Skeletal muscle tissue (tissue), 3 donors: ENCODE measurements at regions not wholly inside any gene's neighbourhood (a gene's known extent, or its start where the extent isn't known, plus 50 kb on each side); places are given as distances from the start of the nearest gene placed in this dataset.
"Not testable (repeated sequence)": the region's sequence is repeated elsewhere in the genome, so short reads cannot be mapped to it uniquely, and the experiment has no call there.

Experiments used
- H3K27ac ChIP-seq: one replicate; pipeline ENCODE4 v1.7.0; 2013; ENCODE audit warnings: mild to moderate bottlenecking, low read depth, low read length, inconsistent platforms
- H3K27me3 ChIP-seq, 3 donors: one replicate each; pipeline ENCODE4 v1.7.0; 2013; ENCODE audit warnings: low read length in 3 of 3; ENCODE audit not compliant: control insufficient read depth in 3 of 3, insufficient read depth in 3 of 3
- H3K36me3 ChIP-seq, 3 donors: one replicate each; pipeline ENCODE4 v1.7.0; 2013; ENCODE audit warnings: low read length in 3 of 3; ENCODE audit not compliant: control insufficient read depth in 3 of 3, insufficient read depth in 3 of 3
- H3K4me1 ChIP-seq, 3 donors: one replicate each; pipeline ENCODE4 v1.7.0; 2013; ENCODE audit warnings: low read length in 3 of 3, mild to moderate bottlenecking in 3 of 3; ENCODE audit not compliant: control insufficient read depth in 3 of 3, insufficient read depth in 3 of 3
- H3K4me3 ChIP-seq, 3 donors: one replicate each; pipeline ENCODE4 v1.7.0; 2013; ENCODE audit warnings: low read length in 3 of 3
- H3K9ac ChIP-seq, 3 donors: one replicate each; pipeline ENCODE4 v1.7.0; 2013; ENCODE audit warnings: low read length in 3 of 3, mild to moderate bottlenecking in 3 of 3, moderate library complexity in 2 of 3, low read depth in 1 of 3
- H3K9me3 ChIP-seq, 3 donors: one replicate each; pipeline ENCODE4 v1.7.0; 2013; ENCODE audit warnings: low read length in 3 of 3; ENCODE audit not compliant: control insufficient read depth in 3 of 3
- donor health status: Osteomylitis.

- H3K27ac ChIP-seq: peak overlapping the region; percentile 29
- no peaks in the 10 kb centered on the region for H3K9me3 ChIP-seq
- no peak overlapping the region for H3K4me3 ChIP-seq
- H3K9ac ChIP-seq: no peak overlapping the region
- no peaks in the 10 kb centered on the region for H3K36me3 ChIP-seq
- no peaks in the 10 kb centered on the region for H3K27me3 ChIP-seq
- peaks cover 6 to 17% (median 8%) of the 10 kb centered on the region in 3 donors for H3K4me1 ChIP-seq
Observed at GRCh38 chr10:35824704-35825103, 182.6 kb upstream of the FZD8 start.

DNA sequence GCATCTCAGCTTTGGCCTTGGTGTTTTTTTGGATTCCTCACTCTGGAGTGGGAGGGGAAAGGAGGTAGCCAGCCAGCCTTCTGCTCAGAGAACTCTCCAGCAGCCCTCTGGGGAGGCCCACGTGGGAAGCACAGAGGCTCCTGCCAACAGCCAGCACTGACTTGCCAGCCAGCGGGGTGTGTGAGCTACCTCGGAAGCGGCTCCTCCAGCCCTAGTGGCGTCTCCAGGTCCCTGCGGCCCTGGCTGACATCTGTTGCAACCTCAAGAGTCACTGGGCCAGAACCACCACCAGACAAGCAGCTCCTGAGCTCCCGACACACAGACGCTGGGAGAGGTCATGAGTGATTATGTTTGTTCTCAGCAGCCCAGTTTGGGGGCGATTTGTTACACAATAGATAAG lies 180.2 kb upstream of the FZD8 start:
- no peaks in the 10 kb centered on the region for H3K36me3 ChIP-seq
- no peaks in the 10 kb centered on the region for H3K27me3 ChIP-seq
- H3K4me1 ChIP-seq: peaks cover 6 to 17% (median 8%) of the 10 kb centered on the region in 3 donors
- no peak overlapping the region for H3K4me3 ChIP-seq
- no peaks in the 10 kb centered on the region for H3K9me3 ChIP-seq
- no peak overlapping the region for H3K9ac ChIP-seq
- no peak overlapping the region for H3K27ac ChIP-seq

DNA sequence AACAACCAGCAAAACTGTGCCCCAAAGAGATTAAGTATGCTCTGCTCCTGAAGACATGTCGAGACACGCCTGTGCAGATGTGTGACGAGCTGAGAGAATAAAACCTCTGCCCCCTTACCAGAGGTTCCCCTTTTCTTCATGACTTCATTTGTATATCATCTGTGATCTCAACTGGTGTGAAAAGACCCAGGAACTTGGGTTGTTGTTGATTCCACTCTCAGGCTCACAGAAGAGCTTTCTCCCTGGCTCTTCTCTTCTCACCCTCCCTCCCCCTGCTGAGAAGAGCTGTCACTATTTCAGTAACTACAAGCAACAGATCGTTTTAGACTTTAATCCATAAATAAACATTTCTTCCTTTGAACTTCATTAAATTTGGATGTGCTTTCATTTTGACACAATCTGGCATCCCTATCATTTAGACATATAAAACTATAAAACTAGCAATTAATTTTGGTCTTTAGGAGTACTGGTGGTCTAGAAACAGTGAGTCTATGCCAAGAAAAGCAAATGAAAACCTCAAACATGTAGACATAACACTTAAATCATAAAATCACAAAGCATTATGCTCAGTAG lies 179.3 kb upstream of the FZD8 start:
- H3K36me3 ChIP-seq: no peaks in the 10 kb centered on the region
- H3K9me3 ChIP-seq: no peaks in the 10 kb centered on the region
- no peak overlapping the region for H3K27ac ChIP-seq
- no peak overlapping the region for H3K4me3 ChIP-seq
- no peak overlapping the region for H3K9ac ChIP-seq
- no peaks in the 10 kb centered on the region for H3K27me3 ChIP-seq
- peaks cover 6 to 17% (median 8%) of the 10 kb centered on the region in 3 donors for H3K4me1 ChIP-seq

GRCh38 chr10:35819736-35820135 lies 177.6 kb upstream of the FZD8 start:
- Histone ChIP-seq H3K4me3 (no peak overlapping the region), H3K9me3 (no peaks in the 10 kb centered on the region), H3K27ac (no peak overlapping the region), H3K27me3 (no peaks in the 10 kb centered on the region), H3K36me3 (no peaks in the 10 kb centered on the region), H3K4me1 (peaks cover 6 to 17% (median 8%) of the 10 kb centered on the region in 3 donors), H3K9ac (no peak overlapping the region)

- H3K4me1 ChIP-seq: peaks cover 6 to 17% (median 8%) of the 10 kb centered on the region in 3 donors
- no peaks in the 10 kb centered on the region for H3K27me3 ChIP-seq
- no peak overlapping the region for H3K4me3 ChIP-seq
- no peaks in the 10 kb centered on the region for H3K9me3 ChIP-seq
- no peak overlapping the region for H3K9ac ChIP-seq
- no peaks in the 10 kb centered on the region for H3K36me3 ChIP-seq
- no peak overlapping the region for H3K27ac ChIP-seq
Observed at GRCh38 chr10:35819011-35819410, 176.9 kb upstream of the FZD8 start.

- peaks cover 4 to 16% (median 5%) of the 10 kb centered on the region in 3 donors for H3K4me1 ChIP-seq
- H3K27ac ChIP-seq, H3K4me3 ChIP-seq, H3K9ac ChIP-seq, H3K9me3 ChIP-seq, H3K27me3 ChIP-seq, H3K36me3 ChIP-seq: not testable (repeated sequence)
Observed at GRCh38 chr10:35817109-35817508, 175.0 kb upstream of the FZD8 start.

- Histone ChIP-seq H3K9ac (no peak overlapping the region), H3K4me3 (no peak overlapping the region), H3K36me3 (no peaks in the 10 kb centered on the region), H3K27ac (no peak overlapping the region), H3K4me1 (no peaks in the 10 kb centered on the region), H3K27me3 (no peaks in the 10 kb centered on the region), H3K9me3 (no peaks in the 10 kb centered on the region)
Observed at GRCh38 chr10:35813219-35813618, 171.1 kb upstream of the FZD8 start.

GRCh38 chr10:35808344-35808743 lies 166.2 kb upstream of the FZD8 start:
- no peaks in the 10 kb centered on the region for H3K9me3 ChIP-seq
- no peak overlapping the region for H3K9ac ChIP-seq
- H3K4me1 ChIP-seq: no peaks in the 10 kb centered on the region
- H3K36me3 ChIP-seq: no peaks in the 10 kb centered on the region
- H3K27ac ChIP-seq: no peak overlapping the region
- H3K4me3 ChIP-seq: no peak overlapping the region
- H3K27me3 ChIP-seq: no peaks in the 10 kb centered on the region

DNA sequence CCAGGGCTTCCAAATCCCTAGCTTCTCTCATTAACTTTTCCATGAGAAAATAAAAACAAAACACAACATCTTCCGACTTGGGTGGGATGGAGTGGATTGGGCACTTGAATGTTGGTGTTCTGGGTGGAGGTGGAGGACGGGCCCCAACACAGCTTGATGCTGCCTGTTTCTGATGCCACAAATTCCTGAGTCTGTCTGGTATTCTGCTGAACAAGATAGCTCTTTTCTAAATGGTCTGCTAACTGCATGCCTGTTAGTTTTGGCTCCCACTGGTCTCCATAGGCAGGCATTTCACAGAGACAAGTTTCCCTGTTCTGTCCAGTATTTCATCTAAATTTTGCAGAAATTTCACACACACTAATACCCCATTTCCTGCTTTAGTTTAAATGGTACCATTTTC lies 160.9 kb upstream of the FZD8 start:
- no peak overlapping the region for H3K9ac ChIP-seq
- H3K27ac ChIP-seq: no peak overlapping the region
- H3K4me3 ChIP-seq: no peak overlapping the region
- no peaks in the 10 kb centered on the region for H3K36me3 ChIP-seq
- H3K4me1 ChIP-seq: no peaks in the 10 kb centered on the region
- no peaks in the 10 kb centered on the region for H3K27me3 ChIP-seq
- H3K9me3 ChIP-seq: no peaks in the 10 kb centered on the region

DNA sequence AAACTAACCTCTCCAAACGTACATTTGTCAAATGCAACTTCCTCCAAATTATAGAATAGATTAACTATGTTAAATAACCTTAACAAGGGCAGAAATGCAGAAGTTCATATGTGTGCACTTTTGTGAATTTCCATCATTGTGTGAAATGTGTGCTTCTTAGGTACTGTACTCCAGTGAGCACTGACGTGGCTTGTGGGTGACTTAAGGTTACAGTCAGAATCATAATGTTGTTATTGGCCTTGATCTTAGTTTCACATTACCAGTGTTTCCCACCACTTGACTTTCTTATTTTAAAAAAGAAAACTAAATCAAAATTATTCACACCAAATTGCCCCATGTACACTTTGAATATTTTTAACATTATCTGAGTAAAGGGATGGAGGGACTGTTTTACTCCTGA lies 155.1 kb upstream of the FZD8 start:
- Histone ChIP-seq H3K36me3 (no peaks in the 10 kb centered on the region), H3K9me3 (no peaks in the 10 kb centered on the region), H3K4me3 (no peak overlapping the region), H3K4me1 (no peaks in the 10 kb centered on the region), H3K27ac (no peak overlapping the region), H3K9ac (no peak overlapping the region), H3K27me3 (no peaks in the 10 kb centered on the region)
